NCI-H2029 (cell line): ENCODE measurements at regions not wholly inside any gene's neighbourhood (a gene's known extent, or its start where the extent isn't known, plus 50 kb on each side); places are given as distances from the start of the nearest gene placed in this dataset.
"Not testable (repeated sequence)": the region's sequence is repeated elsewhere in the genome, so short reads cannot be mapped to it uniquely, and the experiment has no call there.

Source experiments
- DNase-seq: peaks from one replicate; lab custom pipeline; 2025; lab: John Stamatoyannopoulos, UW

- peak; percentile 2 for DNase-seq
Observed at GRCh38 chr4:179307297-179308136, 1865.3 kb upstream of the AGA start.

- no peak for DNase-seq
Observed at GRCh38 chr4:179313823-179314222, 1871.6 kb upstream of the AGA start.

GRCh38 chr4:179325181-179325580, 1882.9 kb upstream of the AGA start:
- DNase-seq, result no peak

- no peak for DNase-seq
Observed at GRCh38 chr4:179328627-179329026, 1886.4 kb upstream of the AGA start.

- DNase-seq, result no peak
Observed at GRCh38 chr4:179331362-179331761, 1889.1 kb upstream of the AGA start.

- no peak for DNase-seq
Observed at GRCh38 chr4:179344861-179345260, 1902.6 kb upstream of the AGA start.

GRCh38 chr4:179352221-179352620, 1910.0 kb upstream of the AGA start:
- no peak for DNase-seq

GRCh38 chr4:179353786-179354185, 1911.5 kb upstream of the AGA start:
- DNase-seq, result no peak

- DNase-seq, result no peak
Observed at GRCh38 chr4:179361978-179362486, 1919.8 kb upstream of the AGA start.

- DNase-seq, result not testable (repeated sequence)
Observed at GRCh38 chr4:179365932-179366331, 1923.7 kb upstream of the AGA start.

GRCh38 chr4:179372242-179372641, 1930.0 kb upstream of the AGA start:
- DNase-seq, result no peak

GRCh38 chr4:179372746-179373145, 1930.5 kb upstream of the AGA start:
- no peak for DNase-seq

- not testable (repeated sequence) for DNase-seq
Observed at GRCh38 chr4:179378847-179379246, 1936.6 kb upstream of the AGA start.

- no peak for DNase-seq
Observed at GRCh38 chr4:179392787-179393186, 1950.5 kb upstream of the AGA start.

GRCh38 chr4:179398414-179398813, 1956.2 kb upstream of the AGA start:
- DNase-seq, result no peak

- DNase-seq, result no peak
Observed at GRCh38 chr4:179399054-179399782, 1957.0 kb upstream of the AGA start.

GRCh38 chr4:179415037-179415846, 1973.0 kb upstream of the AGA start:
- DNase-seq, result no peak

- DNase-seq, result no peak
Observed at GRCh38 chr4:179415847-179416223, 1973.6 kb upstream of the AGA start.

- no peak for DNase-seq
Observed at GRCh38 chr4:179417357-179417756, 1975.1 kb upstream of the AGA start.

- no peak for DNase-seq
Observed at GRCh38 chr4:179437962-179438361, 1995.7 kb upstream of the AGA start.

- no peak for DNase-seq
Observed at GRCh38 chr4:179441596-179441995, 1999.4 kb upstream of the AGA start.

- no peak for DNase-seq
Observed at GRCh38 chr4:179447308-179447707, 2005.1 kb upstream of the AGA start.
